Stomach (tissue), 8 donors: ENCODE measurements at regions not wholly inside any gene's neighbourhood (a gene's known extent, or its start where the extent isn't known, plus 50 kb on each side); places are given as distances from the start of the nearest gene placed in this dataset.
"Not testable (repeated sequence)": the region's sequence is repeated elsewhere in the genome, so short reads cannot be mapped to it uniquely, and the experiment has no call there.

Source experiments
- DNase-seq, 2 donors: peaks; one replicate each; pipeline versions ENCODE4 v3.0.0 to v3.0.0-alpha.2; 2013 to 2019
- H3K27ac ChIP-seq, 5 donors: fragments of 200-600 bp in 4 of 5; sonication (generic) in 4 of 5; one replicate each; pipeline ENCODE4 v1.5.1; 2013 to 2019; ENCODE audit warnings: mild to moderate bottlenecking in 1 of 5, moderate library complexity in 1 of 5
- H3K27me3 ChIP-seq, 3 donors: fragments of 200-600 bp; sonication (generic); one replicate each; pipeline ENCODE4 v1.5.1; 2017 to 2019; ENCODE audit warnings: mixed run types in 1 of 3
- H3K36me3 ChIP-seq, 4 donors: fragments of 200-600 bp; sonication (generic); 1 replicate in 3 of 4; 2 replicates in 1 of 4; pipeline ENCODE4 v1.5.1; 2016 to 2019
- H3K4me1 ChIP-seq, 4 donors: fragments of 200-600 bp; sonication (generic); one replicate each; pipeline ENCODE4 v1.5.1; 2016 to 2019
- H3K4me3 ChIP-seq, 4 donors: fragments of 200-600 bp; sonication (generic) in 3 of 4; one replicate each; pipeline ENCODE4 v1.5.1; 2016 to 2019; ENCODE audit warnings: mild to moderate bottlenecking in 1 of 4
- H3K9me3 ChIP-seq, 4 donors: fragments of 200-600 bp; sonication (generic); one replicate each; pipeline ENCODE4 v1.5.1; 2016 to 2019
- CTCF ChIP-seq, 7 experiments: fragments of 450-650 bp in 4 of 7; fragments of 200-600 bp in 3 of 7; sonication (generic) in 3 of 7; IDR thresholded peaks; one replicate each; pipeline ENCODE4 v1.5.1; 2016 to 2019; ENCODE audit warnings: antibody characterized with exemption in 7 of 7, control low read depth in 2 of 7, mild to moderate bottlenecking in 1 of 7
- EP300 ChIP-seq: sonication (generic); formaldehyde crosslinking; IDR thresholded peaks from one replicate; pipeline ENCODE4 v1.6.1; 2017; ENCODE audit warnings: antibody characterized with exemption
- POLR2A ChIP-seq, 4 donors: fragments of 450-650 bp; IDR thresholded peaks; one replicate each; pipeline ENCODE4 v1.6.1; 2016; ENCODE audit warnings: antibody characterized with exemption in 4 of 4, control low read depth in 2 of 4, mild to moderate bottlenecking in 1 of 4, moderate library complexity in 1 of 4
- POLR2AphosphoS5 ChIP-seq, 3 donors: sonication (generic); formaldehyde crosslinking; IDR thresholded peaks; one replicate each; pipeline ENCODE4 v1.6.1; 2016; ENCODE audit warnings: antibody characterized with exemption in 3 of 3
- WGBS, 5 donors: extraction: QIAGEN DNeasy Blood & Tissue Kit in 3 of 5; methylation state at CpG; one replicate each; pipeline versions ENCODE4 v1.1.5 to v1.1.7; 2013 to 2018; 5-methylcytosine and 5-hydroxymethylcytosine counted together
- intact Hi-C: fragments of 100-400 bp; cut with DNase I; formaldehyde crosslinking; loops from one replicate; pipeline ENCODE4 v1.15.1; 2023; ENCODE audit warnings: low total_unique reads
- small RNA-seq, 4 donors: library from RNA; depleted of rRNA; stranded (forward); fragments of <200 nt; gene quantifications; one replicate each; pipeline ENCODE3, GENCODE V24; 2016
- donor health status: healthy with polysubstance abuse.
- donor health status: Bipolar disorder and iron deficiency.
- donor health status: healthy.

- Histone ChIP-seq H3K36me3 (no peaks in the 10 kb centered on the region), H3K4me1 (no peaks in the 10 kb centered on the region), H3K27ac (no peak overlapping the region), H3K4me3 (no peak overlapping the region), H3K27me3 (no peaks in the 10 kb centered on the region), H3K9me3 (no peaks in the 10 kb centered on the region)
- intact Hi-C loops, result no loop called here
- TF ChIP-seq CTCF (IDR thresholded peaks at IDR 0.05), result no peak
- no peak for TF ChIP-seq EP300
- no peak for TF ChIP-seq POLR2AphosphoS5 (IDR thresholded peaks at IDR 0.05)
- no peak for TF ChIP-seq POLR2A (IDR thresholded peaks at IDR 0.05)
- WGBS, 5 donors, result 81 to 94% (median 84%) methylated on average over 2 of the region's 2 CpGs
- no peak for DNase-seq
Observed at GRCh38 chr11:90286640-90287039, 63.8 kb upstream of the CHORDC1 start.

GRCh38 chr11:90284171-90284570 is 61.3 kb upstream of the CHORDC1 start:
- intact Hi-C loops, result no loop called here
- TF ChIP-seq POLR2A (IDR thresholded peaks at IDR 0.05), result no peak
- no peak for TF ChIP-seq EP300
- TF ChIP-seq CTCF (IDR thresholded peaks at IDR 0.05), result no peak
- no peak for TF ChIP-seq POLR2AphosphoS5 (IDR thresholded peaks at IDR 0.05)
- H3K9me3 ChIP-seq, result no peaks in the 10 kb centered on the region
- WGBS, 5 donors, result 66 to 91% (median 79%) methylated on average over 1 of the region's 1 CpG
- no peak overlapping the region for H3K4me3 ChIP-seq
- no peak for DNase-seq
- no peaks in the 10 kb centered on the region for H3K27me3 ChIP-seq
- no peaks in the 10 kb centered on the region for H3K36me3 ChIP-seq
- H3K27ac ChIP-seq, result no peak overlapping the region
- H3K4me1 ChIP-seq, result no peaks in the 10 kb centered on the region

GRCh38 chr11:90282551-90283071 is 59.8 kb upstream of the CHORDC1 start:
- H3K27ac ChIP-seq, DNase-seq, intact Hi-C loops, H3K27me3 ChIP-seq, H3K4me1 ChIP-seq, H3K36me3 ChIP-seq, H3K9me3 ChIP-seq, H3K4me3 ChIP-seq: not testable (repeated sequence)
- 89 to 93% (median 91%) methylated on average over 13 of the region's 13 CpGs for WGBS, 5 donors

- no peak for DNase-seq
Observed at GRCh38 chr11:90274362-90274761, 51.5 kb upstream of the CHORDC1 start.

More at GRCh38 chr11:90274362-90274761, 51.5 kb upstream of the CHORDC1 start:
- Histone ChIP-seq H3K27ac (no peak overlapping the region), H3K27me3 (peaks cover 0 to 3% (median 0%) of the 10 kb centered on the region in 3 donors), H3K4me1 (no peaks in the 10 kb centered on the region), H3K36me3 (no peaks in the 10 kb centered on the region), H3K4me3 (no peak overlapping the region), H3K9me3 (no peaks in the 10 kb centered on the region)
- intact Hi-C loops, result no loop called here
- 82 to 89% (median 84%) methylated on average over 4 of the region's 4 CpGs for WGBS, 5 donors
- TF ChIP-seq POLR2AphosphoS5 (IDR thresholded peaks at IDR 0.05), result no peak
- TF ChIP-seq EP300, result no peak
- TF ChIP-seq CTCF (IDR thresholded peaks at IDR 0.05), result no peak
- TF ChIP-seq POLR2A (IDR thresholded peaks at IDR 0.05), result no peak

Small RNAs in the stretch of these regions (small RNA-seq; reads per million reads assigned to genes)
- gene AP001002.3 (0 reads per million in 4 donors), gene MIR1261 (0 reads per million in 4 donors), gene MIR4490 (0 reads per million in 4 donors)
